Progenitor cell of endocrine pancreas (in vitro differentiated cells): ENCODE measurements at regions not wholly inside any gene's neighbourhood (a gene's known extent, or its start where the extent isn't known, plus 50 kb on each side); places are given as distances from the start of the nearest gene placed in this dataset.

ENCODE experiments used
- DNase-seq: peaks from one replicate; pipeline ENCODE4 v3.0.0; 2021; ENCODE audit warnings: low spot score; ENCODE audit not compliant: unreplicated experiment
- H3K27ac Mint-ChIP-seq: 2 replicates; pipeline ENCODE4 v1.8.0; 2021; ENCODE audit warnings: mild to moderate bottlenecking, moderate library complexity, mixed read lengths
- H3K27me3 Mint-ChIP-seq: 2 replicates; pipeline ENCODE4 v1.8.0; 2021; ENCODE audit warnings: mixed read lengths
- H3K36me3 Mint-ChIP-seq: 2 replicates; pipeline ENCODE4 v1.8.0; 2022; ENCODE audit warnings: mixed read lengths; ENCODE audit not compliant: insufficient read depth
- H3K4me1 Mint-ChIP-seq: 2 replicates; pipeline ENCODE4 v1.8.0; 2021; ENCODE audit warnings: low read depth, mixed read lengths
- H3K4me3 Mint-ChIP-seq: 2 replicates; pipeline ENCODE4 v1.8.0; 2021; ENCODE audit warnings: low read depth, mild to moderate bottlenecking, moderate library complexity, mixed read lengths
- H3K9me3 Mint-ChIP-seq: 2 replicates; pipeline ENCODE4 v1.8.0; 2021; ENCODE audit warnings: low read depth, mixed read lengths
- CTCF ChIP-seq: fragments of 200-600 bp; sonication (generic); IDR thresholded peaks from one replicate; pipeline ENCODE4 v1.5.0; 2021; ENCODE audit warnings: antibody characterized with exemption, mild to moderate bottlenecking; ENCODE audit not compliant: unreplicated experiment

- TF ChIP-seq CTCF, result no peak
- Mint-ChIP-seq H3K9me3 (peaks cover 5% of the 10 kb centered on the region), H3K36me3 (peaks cover 2% of the 10 kb centered on the region), H3K27me3 (no peaks in the 10 kb centered on the region), H3K4me3 (no peak overlapping the region), H3K4me1 (peaks cover 12% of the 10 kb centered on the region), H3K27ac (no peak overlapping the region)
- no peak for DNase-seq
Observed at GRCh38 chr21:29238053-29238966, 60.4 kb upstream of the BACH1 start.

GRCh38 chr21:29238967-29239290, 59.8 kb upstream of the BACH1 start:
- H3K27ac Mint-ChIP-seq, result no peak overlapping the region
- H3K4me3 Mint-ChIP-seq, result no peak overlapping the region
- H3K36me3 Mint-ChIP-seq, result peaks cover 2% of the 10 kb centered on the region
- peaks cover 12% of the 10 kb centered on the region for H3K4me1 Mint-ChIP-seq
- no peaks in the 10 kb centered on the region for H3K27me3 Mint-ChIP-seq
- no peak for TF ChIP-seq CTCF
- DNase-seq, result no peak
- peaks cover 5% of the 10 kb centered on the region for H3K9me3 Mint-ChIP-seq

GRCh38 chr21:29240136-29240535, 58.6 kb upstream of the BACH1 start:
- H3K9me3 Mint-ChIP-seq, result no peaks in the 10 kb centered on the region
- no peak for TF ChIP-seq CTCF
- peaks cover 11% of the 10 kb centered on the region for H3K4me1 Mint-ChIP-seq
- H3K27me3 Mint-ChIP-seq, result no peaks in the 10 kb centered on the region
- H3K36me3 Mint-ChIP-seq, result no peaks in the 10 kb centered on the region
- H3K4me3 Mint-ChIP-seq, result no peak overlapping the region
- no peak for DNase-seq
- H3K27ac Mint-ChIP-seq, result no peak overlapping the region

- H3K27me3 Mint-ChIP-seq, result no peaks in the 10 kb centered on the region
- H3K4me1 Mint-ChIP-seq, result peaks cover 11% of the 10 kb centered on the region
- H3K36me3 Mint-ChIP-seq, result no peaks in the 10 kb centered on the region
- no peak for DNase-seq
- TF ChIP-seq CTCF, result no peak
- H3K9me3 Mint-ChIP-seq, result no peaks in the 10 kb centered on the region
- no peak overlapping the region for H3K27ac Mint-ChIP-seq
- H3K4me3 Mint-ChIP-seq, result no peak overlapping the region
Observed at GRCh38 chr21:29242201-29242600, 56.5 kb upstream of the BACH1 start.

GRCh38 chr21:29243188-29243587, 55.5 kb upstream of the BACH1 start:
- no peaks in the 10 kb centered on the region for H3K36me3 Mint-ChIP-seq
- no peak overlapping the region for H3K4me3 Mint-ChIP-seq
- no peaks in the 10 kb centered on the region for H3K27me3 Mint-ChIP-seq

More at GRCh38 chr21:29243188-29243587, 55.5 kb upstream of the BACH1 start:
- Mint-ChIP-seq H3K4me1 (peaks cover 11% of the 10 kb centered on the region), H3K27ac (no peak overlapping the region), H3K9me3 (no peaks in the 10 kb centered on the region)
- no peak for TF ChIP-seq CTCF
- no peak for DNase-seq
